ENCODE measurements at regions not wholly inside any gene's neighbourhood (a gene's known extent, or its start where the extent isn't known, plus 50 kb on each side); places are given as distances from the start of the nearest gene placed in this dataset.

GRCh38 chr21:40985370-40985769 lies 138.4 kb upstream of the DSCAM start:
- POLR2A ChIA-PET, result no interaction called here
- no peak for DNase-seq (ENCODE audit: extremely low spot score)
- CTCF ChIA-PET, result no interaction called here
- no peak for TF ChIP-seq PKNOX1 (IDR thresholded peaks at IDR 0.05)
- TF ChIP-seq ARNT (IDR thresholded peaks at IDR 0.05), result no peak
- TF ChIP-seq TARDBP (IDR thresholded peaks at IDR 0.05), result no peak
- TF ChIP-seq ZNF384 (IDR thresholded peaks at IDR 0.05), result no peak

GRCh38 chr21:40990366-40990765 lies 143.4 kb upstream of the DSCAM start:
- POLR2A ChIA-PET, result no interaction called here
- CTCF ChIA-PET, result no interaction called here

GRCh38 chr21:40997831-40998230 lies 150.9 kb upstream of the DSCAM start:
- no peak for DNase-seq (ENCODE audit: extremely low spot score)
- ChIA-PET POLR2A (no interaction called here), CTCF (no interaction called here)
- TF ChIP-seq L3MBTL2 (conservative IDR thresholded peaks at IDR 0.05) (no peak), HDGF (IDR thresholded peaks at IDR 0.05; ENCODE audit: borderline replicate concordance) (no peak), TARDBP (IDR thresholded peaks at IDR 0.05) (no peak), NFRKB (IDR thresholded peaks at IDR 0.05) (no peak), SUZ12 (IDR thresholded peaks at IDR 0.05) (no peak), PKNOX1 (IDR thresholded peaks at IDR 0.05) (no peak), ZNF384 (IDR thresholded peaks at IDR 0.05) (no peak), FOXM1 (IDR thresholded peaks at IDR 0.05; ENCODE audit: borderline replicate concordance) (no peak), CTBP1 (IDR thresholded peaks at IDR 0.05; ENCODE audit: borderline replicate concordance) (no peak), ARNT (IDR thresholded peaks at IDR 0.05) (no peak), FOXA1 (IDR thresholded peaks at IDR 0.05) (no peak)

More at GRCh38 chr21:40990366-40990765, 143.4 kb upstream of the DSCAM start:
- DNase-seq (ENCODE audit: extremely low spot score), result no peak
- TF ChIP-seq PKNOX1 (IDR thresholded peaks at IDR 0.05), result no peak
- no peak for TF ChIP-seq LEF1 (IDR thresholded peaks at IDR 0.05; ENCODE audit: borderline replicate concordance)
- no peak for TF ChIP-seq ARNT (IDR thresholded peaks at IDR 0.05)
- TF ChIP-seq BHLHE40 (IDR thresholded peaks at IDR 0.05; ENCODE audit: borderline replicate concordance), result no peak
- no peak for TF ChIP-seq TARDBP (IDR thresholded peaks at IDR 0.05)
- no peak for TF ChIP-seq SP1 (IDR thresholded peaks at IDR 0.05)
- TF ChIP-seq CTBP1 (IDR thresholded peaks at IDR 0.05; ENCODE audit: borderline replicate concordance), result no peak
- TF ChIP-seq FOXM1 (IDR thresholded peaks at IDR 0.05; ENCODE audit: borderline replicate concordance), result no peak
- no peak for TF ChIP-seq ELF4 (IDR thresholded peaks at IDR 0.05)

GRCh38 chr21:41000838-41001237 lies 153.9 kb upstream of the DSCAM start:
- ChIA-PET CTCF (no interaction called here), POLR2A (no interaction called here)
- TF ChIP-seq FOXM1 (IDR thresholded peaks at IDR 0.05; ENCODE audit: borderline replicate concordance) (no peak), SP1 (IDR thresholded peaks at IDR 0.05) (no peak), L3MBTL2 (conservative IDR thresholded peaks at IDR 0.05) (no peak)
- DNase-seq (ENCODE audit: extremely low spot score), result no peak

GRCh38 chr21:41006636-41007035 lies 159.7 kb upstream of the DSCAM start:
- DNase-seq (ENCODE audit: extremely low spot score), result no peak
- ChIA-PET POLR2A (no interaction called here), CTCF (no interaction called here)
- no peak for TF ChIP-seq FOXM1 (IDR thresholded peaks at IDR 0.05; ENCODE audit: borderline replicate concordance)
- TF ChIP-seq FOXK2 (IDR thresholded peaks at IDR 0.05), result no peak
- no peak for TF ChIP-seq CTBP1 (IDR thresholded peaks at IDR 0.05; ENCODE audit: borderline replicate concordance)
- TF ChIP-seq L3MBTL2 (conservative IDR thresholded peaks at IDR 0.05), result no peak
- TF ChIP-seq ELF4 (IDR thresholded peaks at IDR 0.05), result no peak

GRCh38 chr21:41008351-41008750 lies 159.6 kb upstream of the BACE2 start:
- ChIA-PET POLR2A (no interaction called here), CTCF (no interaction called here)
- no peak for DNase-seq (ENCODE audit: extremely low spot score)
- TF ChIP-seq L3MBTL2 (conservative IDR thresholded peaks at IDR 0.05) (no peak), HDGF (IDR thresholded peaks at IDR 0.05; ENCODE audit: borderline replicate concordance) (no peak), SP1 (IDR thresholded peaks at IDR 0.05) (no peak), FOXM1 (IDR thresholded peaks at IDR 0.05; ENCODE audit: borderline replicate concordance) (no peak), SUZ12 (IDR thresholded peaks at IDR 0.05) (no peak), ARNT (IDR thresholded peaks at IDR 0.05) (no peak), CTBP1 (IDR thresholded peaks at IDR 0.05; ENCODE audit: borderline replicate concordance) (no peak), NFRKB (IDR thresholded peaks at IDR 0.05) (no peak), ELF4 (IDR thresholded peaks at IDR 0.05) (no peak), TARDBP (IDR thresholded peaks at IDR 0.05) (no peak)

GRCh38 chr21:41008974-41009373 lies 159.0 kb upstream of the BACE2 start:
- DNase-seq (ENCODE audit: extremely low spot score), result no peak
- TF ChIP-seq ZNF384 (IDR thresholded peaks at IDR 0.05) (no peak), ARNT (IDR thresholded peaks at IDR 0.05) (no peak), FOXM1 (IDR thresholded peaks at IDR 0.05; ENCODE audit: borderline replicate concordance) (no peak), HDGF (IDR thresholded peaks at IDR 0.05; ENCODE audit: borderline replicate concordance) (no peak), PKNOX1 (IDR thresholded peaks at IDR 0.05) (no peak), BHLHE40 (IDR thresholded peaks at IDR 0.05; ENCODE audit: borderline replicate concordance) (no peak), SUZ12 (IDR thresholded peaks at IDR 0.05) (no peak), SP1 (IDR thresholded peaks at IDR 0.05) (no peak), NFRKB (IDR thresholded peaks at IDR 0.05) (no peak), FOXA1 (IDR thresholded peaks at IDR 0.05) (no peak), ELF4 (IDR thresholded peaks at IDR 0.05) (no peak), LEF1 (IDR thresholded peaks at IDR 0.05; ENCODE audit: borderline replicate concordance) (no peak), FOXK2 (IDR thresholded peaks at IDR 0.05) (no peak), L3MBTL2 (conservative IDR thresholded peaks at IDR 0.05) (no peak), CTBP1 (IDR thresholded peaks at IDR 0.05; ENCODE audit: borderline replicate concordance) (no peak), TARDBP (IDR thresholded peaks at IDR 0.05) (no peak)
- ChIA-PET POLR2A (no interaction called here), CTCF (no interaction called here)

All from HEK293T (cell line).